SK-N-SH (cell line): ENCODE measurements at regions not wholly inside any gene's neighbourhood (a gene's known extent, or its start where the extent isn't known, plus 50 kb on each side); places are given as distances from the start of the nearest gene placed in this dataset.

Source experiments
- CTCF ChIA-PET: fragments of 300-600, 350-600 bp; formaldehyde crosslinking; extraction: SDS; loops from one replicate; lab custom pipeline; 2021; lab: Yijun Ruan, JAX
- POLR2A ChIA-PET: fragments of 350-600 bp; sonication (Branson Sonifier 250); formaldehyde crosslinking; extraction: SDS; loops from one replicate; lab custom pipeline; 2020; ENCODE audit warnings: antibody characterized with exemption, inconsistent platforms; lab: Yijun Ruan, JAX
- DNase-seq: peaks from one replicate; pipeline ENCODE4 v3.0.0; 2012
- H2AFZ ChIP-seq: fragments of 200-600 bp; sonication (generic); 2 replicates; pipeline ENCODE4 v1.8.1; 2016; ENCODE audit warnings: antibody characterized with exemption, mild to moderate bottlenecking, low read depth
- H3F3A ChIP-seq: fragments of 200-600 bp; sonication (generic); replicated peaks from 2 replicates; pipeline ENCODE3; 2016; ENCODE audit warnings: antibody characterized with exemption, mild to moderate bottlenecking; ENCODE audit not compliant: insufficient read depth
- H3K27ac ChIP-seq, 2 experiments: fragments of 200-500 bp in 1 of 2; fragments of 200-600 bp in 1 of 2; sonication (Bioruptor generic) in 1 of 2; sonication (generic), shearing (Covaris generic) in 1 of 2; 2 replicates each; pipeline versions ENCODE4 v1.5.1 to v1.6.1; 2014 to 2016; ENCODE audit warnings: low read depth in 2 of 2, inconsistent platforms in 1 of 2, low read length in 1 of 2, mild to moderate bottlenecking in 1 of 2, mixed read lengths in 1 of 2
- H3K27me3 ChIP-seq: fragments of 200-600 bp; sonication (generic), shearing (Covaris generic); 2 replicates; pipeline ENCODE4 v1.6.1; 2016; ENCODE audit warnings: mixed run types; ENCODE audit not compliant: insufficient read depth
- H3K36me3 ChIP-seq, 2 experiments: fragments of 200-500 bp in 1 of 2; fragments of 200-600 bp in 1 of 2; sonication (Bioruptor generic) in 1 of 2; sonication (generic) in 1 of 2; replicated peaks in 1 of 2; 2 replicates each; pipeline versions ENCODE3 to v1.5.1; 2014 to 2016; ENCODE audit warnings: low read length in 1 of 2, mild to moderate bottlenecking in 1 of 2; ENCODE audit not compliant: insufficient read depth in 2 of 2, control insufficient read depth in 1 of 2
- H3K4me1 ChIP-seq, 2 experiments: fragments of 200-500 bp in 1 of 2; fragments of 200-600 bp in 1 of 2; sonication (Bioruptor generic) in 1 of 2; sonication (generic), shearing (Covaris generic) in 1 of 2; 2 replicates each; pipeline versions ENCODE4 v1.5.1 to v1.6.1; 2014 to 2016; ENCODE audit warnings: low read depth in 1 of 2, low read length in 1 of 2, mixed run types in 1 of 2; ENCODE audit not compliant: insufficient read depth in 2 of 2, control insufficient read depth in 1 of 2
- H3K4me2 ChIP-seq: fragments of 200-600 bp; sonication (generic), shearing (Covaris generic); 2 replicates; pipeline ENCODE4 v1.6.1; 2017; ENCODE audit warnings: mixed run types
- H3K4me3 ChIP-seq, 2 experiments: fragments of 200-500 bp in 1 of 2; fragments of 200-600 bp in 1 of 2; sonication (Bioruptor generic) in 1 of 2; sonication (generic), shearing (Covaris generic) in 1 of 2; 2 replicates each; pipeline versions ENCODE4 v1.5.1 to v1.8.1; 2014 to 2016; ENCODE audit warnings: low read depth in 2 of 2, inconsistent platforms in 1 of 2, low read length in 1 of 2, mild to moderate bottlenecking in 1 of 2, mixed read lengths in 1 of 2, moderate library complexity in 1 of 2
- H3K79me2 ChIP-seq: fragments of 200-600 bp; sonication (generic); 2 replicates; pipeline ENCODE4 v1.8.1; 2017; ENCODE audit warnings: mild to moderate bottlenecking; ENCODE audit not compliant: insufficient read depth
- H3K9ac ChIP-seq: fragments of 200-600 bp; sonication (generic); 2 replicates; pipeline ENCODE4 v1.6.1; 2017; ENCODE audit warnings: mixed run types
- H3K9me2 ChIP-seq: fragments of 200-600 bp; sonication (generic); 2 replicates; pipeline ENCODE4 v1.6.1; 2017; ENCODE audit warnings: mixed run types
- H3K9me3 ChIP-seq: fragments of 200-600 bp; sonication (generic); 2 replicates; pipeline ENCODE4 v1.6.1; 2017; ENCODE audit warnings: mixed run types, mild to moderate bottlenecking, moderate library complexity
- H4K20me1 ChIP-seq: fragments of 200-600 bp; sonication (generic); 2 replicates; pipeline ENCODE4 v1.6.1; 2017; ENCODE audit warnings: mild to moderate bottlenecking, mixed run types; ENCODE audit not compliant: insufficient read depth
- CHD2 ChIP-seq: fragments of 150-350 bp; IDR thresholded peaks from 2 replicates; pipeline ENCODE4 v1.6.1; 2018; ENCODE audit warnings: low read length; ENCODE audit not compliant: partially characterized antibody
- EP300 ChIP-seq, 2 experiments: IDR thresholded peaks; 2 replicates each; pipeline versions ENCODE4 v1.4.0 to v1.6.1; 2012; ENCODE audit warnings: borderline replicate concordance in 1 of 2, low read depth in 1 of 2, low read length in 1 of 2
- FOXJ3 ChIP-seq: sonication (generic); formaldehyde crosslinking; IDR thresholded peaks from 2 replicates; pipeline ENCODE4 v1.5.1; 2020; ENCODE audit warnings: mild to moderate bottlenecking, missing genetic modification reagents
- FOXM1 ChIP-seq: IDR thresholded peaks from 2 replicates; pipeline ENCODE4 v1.4.0; 2012; ENCODE audit warnings: low read depth, mild to moderate bottlenecking
- GABPA ChIP-seq: IDR thresholded peaks from 2 replicates; pipeline ENCODE4 v1.4.0; 2012; ENCODE audit warnings: low read depth, mild to moderate bottlenecking
- GATA2 ChIP-seq: sonication (generic); formaldehyde crosslinking; IDR thresholded peaks from 2 replicates; pipeline ENCODE4 v1.5.0; 2020; ENCODE audit warnings: mild to moderate bottlenecking, missing genetic modification reagents
- NFIC ChIP-seq: IDR thresholded peaks from 2 replicates; pipeline ENCODE4 v1.4.0; 2012; ENCODE audit warnings: borderline replicate concordance
- RAD21 ChIP-seq: IDR thresholded peaks from 2 replicates; pipeline ENCODE4 v1.6.1; 2012; ENCODE audit warnings: mild to moderate bottlenecking, low read length
- REST ChIP-seq: IDR thresholded peaks from 2 replicates; pipeline ENCODE4 v1.6.1; 2012; ENCODE audit warnings: mild to moderate bottlenecking, low read depth, low read length, moderate library complexity
- SIN3A ChIP-seq: IDR thresholded peaks from 2 replicates; pipeline ENCODE4 v1.6.1; 2012; ENCODE audit warnings: low read depth, mild to moderate bottlenecking, low read length, moderate library complexity, borderline replicate concordance
- WGBS: methylation state at CpG from one replicate; pipeline ENCODE4 v1.1.6; 2017; ENCODE audit warnings: low lambda C conversion rate; 5-methylcytosine and 5-hydroxymethylcytosine counted together
- TF ChIP-seq, protein P1 (sequence below): fragments of 150-350 bp; IDR thresholded peaks from 2 replicates; pipeline ENCODE4 v1.6.1; 2017; ENCODE audit warnings: antibody characterized with exemption, low read length, low read depth, borderline replicate concordance
- TF ChIP-seq, protein P2 (sequence below): fragments of 150-350 bp; IDR thresholded peaks from 2 replicates; pipeline ENCODE4 v1.6.1; 2016; ENCODE audit warnings: mild to moderate bottlenecking, low read depth, low read length

DNA sequence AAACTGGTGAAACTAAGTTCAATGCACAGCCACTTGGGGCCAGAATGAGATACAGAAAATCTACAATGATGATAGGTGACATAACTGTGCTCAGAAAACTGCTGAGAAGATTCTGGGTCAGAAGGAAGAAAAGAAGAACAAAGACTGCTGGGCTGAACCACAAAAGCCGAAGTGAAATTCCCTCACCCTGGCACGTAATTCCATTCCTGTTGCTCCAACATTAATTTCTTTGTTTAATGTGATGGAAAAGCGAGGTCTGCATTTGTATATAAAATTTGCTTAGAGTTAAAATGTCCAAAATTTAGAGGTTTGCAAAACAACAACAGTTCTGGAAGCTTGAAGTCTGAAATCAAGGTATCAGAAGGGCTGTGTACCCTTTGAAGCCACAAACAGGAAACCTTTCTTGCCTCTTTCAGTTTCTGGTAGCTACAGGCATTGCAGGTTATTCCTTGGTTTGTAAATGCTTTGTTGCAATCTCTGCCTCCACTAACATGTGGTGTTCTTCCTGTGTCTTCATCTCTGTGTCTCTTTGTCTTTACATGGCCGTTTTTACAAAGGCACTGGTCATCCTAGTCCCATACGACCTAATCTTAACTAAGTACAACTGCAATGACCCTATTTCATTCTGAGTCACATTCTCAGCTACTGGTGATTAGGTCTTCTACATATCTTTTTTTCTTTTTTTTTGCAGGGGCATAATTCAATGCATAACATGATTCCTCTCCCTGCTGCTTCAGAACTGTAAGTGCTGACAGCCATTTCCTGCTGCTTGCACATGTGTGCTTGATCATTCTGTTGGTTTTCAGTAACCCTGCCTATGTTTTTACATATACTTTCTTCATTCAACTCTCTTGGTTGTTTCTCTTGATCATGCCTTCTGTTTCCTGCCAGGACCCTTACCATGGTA lies 603.0 kb upstream of the CDH8 start:
- H3K36me3 ChIP-seq, result no peaks in the 10 kb centered on the region
- CTCF ChIA-PET, result interaction anchor here (1.1 kb wide), 1 partner anchor 30 kb away, joined by 3 read pairs; no protein-coding TSS in a partner anchor
- no peak overlapping the region for H3K4me2 ChIP-seq
- no peaks in the 10 kb centered on the region for H3K27me3 ChIP-seq
- DNase-seq, result no peak
- H3K27ac ChIP-seq, result no peak overlapping the region
- H3K9me3 ChIP-seq, result no peaks in the 10 kb centered on the region
- POLR2A ChIA-PET, result no interaction called here
- H3K4me1 ChIP-seq, result no peaks in the 10 kb centered on the region
- H2AFZ ChIP-seq, result no peak overlapping the region
- H3K9ac ChIP-seq, result no peak overlapping the region
- H4K20me1 ChIP-seq, result no peaks in the 10 kb centered on the region
- no peak overlapping the region for H3K4me3 ChIP-seq
- H3K9me2 ChIP-seq, result no peaks in the 10 kb centered on the region
- no peaks in the 10 kb centered on the region for H3F3A ChIP-seq
- no peaks in the 10 kb centered on the region for H3K79me2 ChIP-seq
- WGBS, result 25% methylated on average over 5 of the region's 5 CpGs
- TF ChIP-seq NFIC, result no peak
- TF ChIP-seq, protein P1, sequence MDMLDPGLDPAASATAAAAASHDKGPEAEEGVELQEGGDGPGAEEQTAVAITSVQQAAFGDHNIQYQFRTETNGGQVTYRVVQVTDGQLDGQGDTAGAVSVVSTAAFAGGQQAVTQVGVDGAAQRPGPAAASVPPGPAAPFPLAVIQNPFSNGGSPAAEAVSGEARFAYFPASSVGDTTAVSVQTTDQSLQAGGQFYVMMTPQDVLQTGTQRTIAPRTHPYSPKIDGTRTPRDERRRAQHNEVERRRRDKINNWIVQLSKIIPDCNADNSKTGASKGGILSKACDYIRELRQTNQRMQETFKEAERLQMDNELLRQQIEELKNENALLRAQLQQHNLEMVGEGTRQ, result no peak
- no peak for TF ChIP-seq EP300 (IDR thresholded peaks at IDR 0.05; ENCODE audit: borderline replicate concordance in 1 of 2, low read depth in 1 of 2, low read length in 1 of 2)
- no peak for TF ChIP-seq GABPA
- TF ChIP-seq GATA2 (CRISPR knock-in tag), result no peak
- no peak for TF ChIP-seq FOXJ3 (CRISPR knock-in tag)
- TF ChIP-seq, protein P2, sequence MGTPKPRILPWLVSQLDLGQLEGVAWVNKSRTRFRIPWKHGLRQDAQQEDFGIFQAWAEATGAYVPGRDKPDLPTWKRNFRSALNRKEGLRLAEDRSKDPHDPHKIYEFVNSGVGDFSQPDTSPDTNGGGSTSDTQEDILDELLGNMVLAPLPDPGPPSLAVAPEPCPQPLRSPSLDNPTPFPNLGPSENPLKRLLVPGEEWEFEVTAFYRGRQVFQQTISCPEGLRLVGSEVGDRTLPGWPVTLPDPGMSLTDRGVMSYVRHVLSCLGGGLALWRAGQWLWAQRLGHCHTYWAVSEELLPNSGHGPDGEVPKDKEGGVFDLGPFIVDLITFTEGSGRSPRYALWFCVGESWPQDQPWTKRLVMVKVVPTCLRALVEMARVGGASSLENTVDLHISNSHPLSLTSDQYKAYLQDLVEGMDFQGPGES, result no peak
- no peak for TF ChIP-seq RAD21
- TF ChIP-seq CHD2, result no peak
- no peak for TF ChIP-seq REST
- no peak for TF ChIP-seq SIN3A
- TF ChIP-seq FOXM1, result no peak
